H1 (cell line): ENCODE measurements at regions not wholly inside any gene's neighbourhood (a gene's known extent, or its start where the extent isn't known, plus 50 kb on each side); places are given as distances from the start of the nearest gene placed in this dataset.
"Not testable (repeated sequence)": the region's sequence is repeated elsewhere in the genome, so short reads cannot be mapped to it uniquely, and the experiment has no call there.

Source experiments
- CTCF ChIA-PET: fragments of 300-600 bp; sonication (Branson Sonifier 250); formaldehyde crosslinking; loops from one replicate; lab custom pipeline; 2021; ENCODE audit not compliant: partially characterized antibody; lab: Charles Lee
- POLR2A ChIA-PET: fragments of 300-600 bp; sonication (Branson Sonifier 250); formaldehyde crosslinking; loops from one replicate; lab custom pipeline; 2021; ENCODE audit warnings: inconsistent platforms; ENCODE audit not compliant: partially characterized antibody; lab: Charles Lee
- DNase-seq, 2 experiments: peaks; one replicate each; pipeline versions ENCODE4 v3.0.0 to v3.0.0-alpha.2; 2010 to 2022; ENCODE audit warnings: low spot score in 2 of 2, low read depth in 1 of 2, mixed read lengths in 1 of 2
- FAIRE-seq: peaks from 2 replicates; lab custom pipeline; 2011; peaks lifted over from hg19 to GRCh38; lab: Jason Lieb, UNC
- H2AFZ ChIP-seq: 2 replicates; pipeline ENCODE4 v1.8.1; 2012; ENCODE audit warnings: low read length, inconsistent platforms
- H2AK5ac ChIP-seq: 2 replicates; pipeline ENCODE4 v1.6.1; 2013; ENCODE audit warnings: low read depth, low read length
- H2BK120ac ChIP-seq: replicated peaks from 2 replicates; pipeline ENCODE3; 2013; ENCODE audit warnings: low read depth, low read length, inconsistent platforms
- H2BK12ac ChIP-seq: 2 replicates; pipeline ENCODE4 v1.6.1; 2013; ENCODE audit warnings: low read depth, low read length
- H2BK15ac ChIP-seq: 2 replicates; pipeline ENCODE4 v1.6.1; 2013; ENCODE audit warnings: low read length
- H2BK20ac ChIP-seq: 2 replicates; pipeline ENCODE4 v1.6.1; 2013; ENCODE audit warnings: low read length
- H2BK5ac ChIP-seq: 2 replicates; pipeline ENCODE4 v1.6.1; 2013; ENCODE audit warnings: low read depth, low read length
- H3K14ac ChIP-seq: 2 replicates; pipeline ENCODE4 v1.6.1; 2013; ENCODE audit warnings: inconsistent platforms; ENCODE audit not compliant: insufficient read length
- H3K18ac ChIP-seq: 2 replicates; pipeline ENCODE4 v1.6.1; 2013; ENCODE audit warnings: low read length; ENCODE audit errors: extremely low read depth
- H3K23ac ChIP-seq: 2 replicates; pipeline ENCODE4 v1.6.1; 2013; ENCODE audit warnings: inconsistent platforms; ENCODE audit not compliant: insufficient read length
- H3K23me2 ChIP-seq: 2 replicates; pipeline ENCODE4 v1.6.1; 2013; ENCODE audit warnings: low read depth, low read length
- H3K27ac ChIP-seq: 2 replicates; pipeline ENCODE4 v1.6.1; 2011; ENCODE audit warnings: low read depth, low read length, inconsistent platforms
- H3K27me3 ChIP-seq, 4 experiments: replicated peaks in 1 of 4; 1 replicate in 1 of 4; 2 replicates in 3 of 4; pipeline versions ENCODE4 v1.6.1 to v1.8.1; 2011 to 2013; ENCODE audit warnings: low read length in 3 of 4, mild to moderate bottlenecking in 3 of 4, inconsistent platforms in 2 of 4, mixed read lengths in 2 of 4, moderate library complexity in 1 of 4; ENCODE audit not compliant: control insufficient read depth in 3 of 4, insufficient read depth in 3 of 4; ENCODE audit errors: extremely low read depth in 1 of 4
- H3K36me3 ChIP-seq, 4 experiments: 2 replicates each; pipeline versions ENCODE4 v1.6.1 to v1.8.1; 2011 to 2013; ENCODE audit warnings: mild to moderate bottlenecking in 4 of 4, low read length in 3 of 4, moderate library complexity in 2 of 4, control low read depth in 1 of 4, inconsistent platforms in 1 of 4; ENCODE audit not compliant: insufficient read depth in 4 of 4, control insufficient read depth in 2 of 4
- H3K4ac ChIP-seq: replicated peaks from 2 replicates; pipeline ENCODE3; 2013; ENCODE audit warnings: low read length, low read depth, mixed read lengths, inconsistent platforms; ENCODE audit not compliant: insufficient read length
- H3K4me1 ChIP-seq, 4 experiments: replicated peaks in 1 of 4; 1 replicate in 1 of 4; 2 replicates in 3 of 4; pipeline versions ENCODE4 v1.6.1 to v1.8.1; 2011 to 2013; ENCODE audit warnings: low read length in 3 of 4, inconsistent platforms in 2 of 4, mixed read lengths in 1 of 4; ENCODE audit not compliant: insufficient read depth in 4 of 4, control insufficient read depth in 3 of 4
- H3K4me2 ChIP-seq, 2 experiments: 2 replicates each; pipeline versions ENCODE4 v1.6.1 to v1.8.1; 2011 to 2013; ENCODE audit warnings: low read depth in 2 of 2, low read length in 2 of 2, control low read depth in 1 of 2, inconsistent platforms in 1 of 2, mild to moderate bottlenecking in 1 of 2; ENCODE audit not compliant: insufficient read depth in 1 of 2
- H3K4me3 ChIP-seq, 4 experiments: fragments of 200-600, 300-600 bp in 1 of 4; sonication (generic), shearing (Covaris generic), sonication (Bioruptor Twin) in 1 of 4; 2 replicates each; pipeline versions ENCODE4 v1.5.1 to v1.8.1; 2011 to 2016; ENCODE audit warnings: low read length in 4 of 4, low read depth in 3 of 4, control low read depth in 2 of 4, inconsistent platforms in 2 of 4, mild to moderate bottlenecking in 2 of 4, mixed read lengths in 1 of 4, moderate library complexity in 1 of 4; ENCODE audit not compliant: insufficient read depth in 2 of 4; ENCODE audit errors: extremely low read depth in 1 of 4
- H3K56ac ChIP-seq: replicated peaks from 2 replicates; pipeline ENCODE3; 2013; ENCODE audit warnings: low read depth, mild to moderate bottlenecking, mixed read lengths, low read length, inconsistent platforms; ENCODE audit not compliant: insufficient read length
- H3K79me1 ChIP-seq: 2 replicates; pipeline ENCODE4 v1.6.1; 2013; ENCODE audit warnings: low read depth, low read length, control low read depth
- H3K79me2 ChIP-seq, 2 experiments: 2 replicates each; pipeline versions ENCODE4 v1.6.1 to v1.8.1; 2012 to 2013; ENCODE audit warnings: low read length in 2 of 2, mild to moderate bottlenecking in 2 of 2, inconsistent platforms in 1 of 2; ENCODE audit not compliant: insufficient read depth in 2 of 2, control insufficient read depth in 1 of 2
- H3K9ac ChIP-seq, 4 experiments: replicated peaks in 1 of 4; 1 replicate in 1 of 4; 2 replicates in 3 of 4; pipeline versions ENCODE4 v1.6.1 to v1.8.1; 2011 to 2013; ENCODE audit warnings: low read depth in 3 of 4, low read length in 3 of 4, control low read depth in 2 of 4, mild to moderate bottlenecking in 2 of 4, moderate library complexity in 2 of 4, inconsistent platforms in 1 of 4; ENCODE audit errors: extremely low read depth in 1 of 4
- H3K9me3 ChIP-seq, 2 experiments: 2 replicates each; pipeline versions ENCODE4 v1.6.1 to v1.8.1; 2012 to 2013; ENCODE audit warnings: mild to moderate bottlenecking in 2 of 2, moderate library complexity in 2 of 2, control low read depth in 1 of 2, inconsistent platforms in 1 of 2, low read depth in 1 of 2, low read length in 1 of 2, mixed read lengths in 1 of 2; ENCODE audit not compliant: insufficient read depth in 2 of 2
- H4K20me1 ChIP-seq, 2 experiments: replicated peaks in 1 of 2; 2 replicates each; pipeline versions ENCODE3 to v1.8.1; 2011 to 2013; ENCODE audit warnings: inconsistent platforms in 2 of 2, low read length in 2 of 2, mild to moderate bottlenecking in 1 of 2; ENCODE audit not compliant: insufficient read depth in 2 of 2, control insufficient read depth in 1 of 2
- H4K5ac ChIP-seq: 2 replicates; pipeline ENCODE4 v1.6.1; 2013; ENCODE audit warnings: low read length, low read depth, mixed read lengths, inconsistent platforms; ENCODE audit not compliant: insufficient read length
- H4K8ac ChIP-seq: 2 replicates; pipeline ENCODE4 v1.8.0; 2013; ENCODE audit warnings: mild to moderate bottlenecking, moderate library complexity, low read length, inconsistent platforms; ENCODE audit not compliant: insufficient read depth; ENCODE audit errors: extremely low read depth
- H4K91ac ChIP-seq: replicated peaks from 2 replicates; pipeline ENCODE3; 2013; ENCODE audit warnings: low read length, mixed read lengths, inconsistent platforms; ENCODE audit not compliant: insufficient read length
- CHD1 ChIP-seq: IDR thresholded peaks from 2 replicates; pipeline ENCODE4 v1.6.1; 2012; ENCODE audit warnings: low read depth, low read length, improper control_type of control experiment
- EZH2 ChIP-seq: fragments of 200-600 bp; sonication (generic); IDR thresholded peaks from 2 replicates; pipeline ENCODE4 v1.7.1; 2012; ENCODE audit warnings: low read depth, mild to moderate bottlenecking, moderate library complexity, low read length, inconsistent platforms; ENCODE audit not compliant: severe bottlenecking
- WGBS, 2 experiments: shearing (Covaris generic) in 1 of 2; methylation state at CpG; one replicate each; pipeline versions ENCODE4 v1.1.6 to v1.1.7; 2013 to 2015; ENCODE audit warnings: low lambda C conversion rate in 2 of 2, mixed read lengths in 2 of 2, inconsistent platforms in 1 of 2, low coverage in 1 of 2, missing lambda C conversion rate in 1 of 2; ENCODE audit not compliant: insufficient replicate concordance in 2 of 2, insufficient coverage in 1 of 2, insufficient read length in 1 of 2; ENCODE audit errors: extremely low coverage in 1 of 2, missing lambda C conversion rate in 1 of 2; 5-methylcytosine and 5-hydroxymethylcytosine counted together

- no peak for TF ChIP-seq EZH2
- TF ChIP-seq CHD1 = no peak
Measured at GRCh38 chr20:47847884-47848485, 62.7 kb upstream of the SULF2 start (continued).

DNA sequence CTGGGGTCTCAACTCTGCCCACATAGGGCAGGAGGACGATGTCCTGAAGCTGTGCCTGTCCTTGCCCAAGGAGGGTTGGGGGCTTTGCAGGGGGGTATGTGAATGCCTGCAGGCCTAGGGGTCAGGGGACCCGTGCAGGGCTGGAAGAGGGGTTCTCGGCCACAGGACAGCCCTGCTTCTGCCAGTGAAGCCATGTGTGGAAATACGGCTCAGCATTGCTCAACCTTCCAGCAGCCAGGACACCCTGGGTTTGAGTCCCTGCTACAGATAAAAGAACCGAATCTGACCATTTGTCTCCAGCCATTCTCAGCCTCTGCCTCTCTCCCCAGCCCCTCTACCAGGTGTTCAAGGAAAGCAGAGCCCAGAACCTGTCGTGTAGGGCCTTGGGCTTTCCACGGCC, 61.9 kb upstream of the SULF2 start:
- H3K23me2 ChIP-seq, H4K20me1 ChIP-seq, H3K79me2 ChIP-seq, FAIRE-seq, DNase-seq, H3K27me3 ChIP-seq, H3K4me2 ChIP-seq, POLR2A ChIA-PET, H3K23ac ChIP-seq, H3K9ac ChIP-seq, H2BK20ac ChIP-seq, H3K79me1 ChIP-seq, H4K91ac ChIP-seq, H3K9me3 ChIP-seq, H3K4me1 ChIP-seq, H2BK120ac ChIP-seq, H2AK5ac ChIP-seq, H2AFZ ChIP-seq, H3K56ac ChIP-seq, H3K36me3 ChIP-seq, H3K14ac ChIP-seq, H2BK15ac ChIP-seq, H2BK12ac ChIP-seq, H4K8ac ChIP-seq, H4K5ac ChIP-seq, H3K4me3 ChIP-seq, H3K27ac ChIP-seq, H3K4ac ChIP-seq, H2BK5ac ChIP-seq, H3K18ac ChIP-seq: not testable (repeated sequence)
- WGBS, 2 experiments = 89% methylated on average over 7 of the region's 7 CpGs; no CpG with 5 or more reads in 1 of the 2 experiments
- CTCF ChIA-PET = interaction anchor here (0.6 to 1.4 kb wide), 2 partner anchors 99 to 133 kb away, joined by 3 read pairs; no protein-coding TSS in a partner anchor
